WTC11 (cell line): ENCODE measurements at regions not wholly inside any gene's neighbourhood (a gene's known extent, or its start where the extent isn't known, plus 50 kb on each side); places are given as distances from the start of the nearest gene placed in this dataset.

Experiments
- ATAC-seq: fragments of 200-7000 bp; cut with Tn5 transposase; 2 replicates; pipeline ENCODE4 v1.10.0; 2021; ENCODE audit warnings: mild to moderate bottlenecking, moderate library complexity
- CTCF ChIA-PET: fragments of 300-600 bp; sonication (Branson Sonifier 250); formaldehyde crosslinking; loops from one replicate; lab custom pipeline; 2021; ENCODE audit warnings: antibody characterized with exemption; lab: Charles Lee
- POLR2A ChIA-PET: fragments of 350-600 bp; sonication (Branson Sonifier 250); formaldehyde crosslinking; loops from one replicate; lab custom pipeline; 2021; ENCODE audit warnings: antibody characterized with exemption; lab: Charles Lee
- DNase-seq: peaks from one replicate; pipeline ENCODE4 v3.0.0; 2021; ENCODE audit warnings: low spot score
- H3K27ac Mint-ChIP-seq: 2 replicates; pipeline ENCODE4 v1.8.0; 2021; ENCODE audit warnings: mixed read lengths
- H3K27me3 Mint-ChIP-seq: 2 replicates; pipeline ENCODE4 v1.8.0; 2021; ENCODE audit warnings: low read depth, mild to moderate bottlenecking, moderate library complexity, mixed read lengths
- H3K36me3 Mint-ChIP-seq: 2 replicates; pipeline ENCODE4 v1.8.0; 2021; ENCODE audit warnings: mixed read lengths
- H3K4me1 Mint-ChIP-seq: 2 replicates; pipeline ENCODE4 v1.8.0; 2022; ENCODE audit warnings: mixed read lengths
- H3K4me3 Mint-ChIP-seq: 2 replicates; pipeline ENCODE4 v1.8.0; 2021; ENCODE audit warnings: mild to moderate bottlenecking, moderate library complexity, mixed read lengths
- H3K9me3 Mint-ChIP-seq: 2 replicates; pipeline ENCODE4 v1.8.0; 2021; ENCODE audit warnings: mixed read lengths
- CBFB ChIP-seq: sonication (generic); formaldehyde crosslinking; IDR thresholded peaks from 2 replicates; pipeline ENCODE4 v1.8.1; 2022; ENCODE audit warnings: mild to moderate bottlenecking, low read depth, missing genetic modification reagents
- CTCF ChIP-seq: fragments of 200-600 bp; IDR thresholded peaks from 2 replicates; pipeline ENCODE4 v1.8.0; 2022; ENCODE audit warnings: antibody characterized with exemption
- EMX1 ChIP-seq: fragments of 250-450 bp; sonication (Bioruptor Pico); IDR thresholded peaks from 2 replicates; pipeline ENCODE4 v1.8.0; 2021; ENCODE audit warnings: mild to moderate bottlenecking
- FOXP1 ChIP-seq: sonication (generic); formaldehyde crosslinking; IDR thresholded peaks from 2 replicates; pipeline ENCODE4 v1.8.0; 2022; ENCODE audit warnings: missing genetic modification reagents, mild to moderate bottlenecking, moderate library complexity, borderline replicate concordance
- FOXP4 ChIP-seq: sonication (generic); formaldehyde crosslinking; IDR thresholded peaks from 2 replicates; pipeline ENCODE4 v1.8.0; 2022; ENCODE audit warnings: mild to moderate bottlenecking, missing genetic modification reagents
- MXD4 ChIP-seq: fragments of 250-450 bp; sonication (Bioruptor Pico); IDR thresholded peaks from 2 replicates; pipeline ENCODE4 v1.8.0; 2021; ENCODE audit warnings: mild to moderate bottlenecking, moderate library complexity, borderline replicate concordance
- NFE2L1 ChIP-seq: sonication (generic); formaldehyde crosslinking; IDR thresholded peaks from 2 replicates; pipeline ENCODE4 v1.8.1; 2023; ENCODE audit warnings: missing genetic modification reagents
- NR2C2 ChIP-seq: sonication (generic); formaldehyde crosslinking; IDR thresholded peaks from 2 replicates; pipeline ENCODE4 v1.8.0; 2022; ENCODE audit warnings: mild to moderate bottlenecking, missing genetic modification reagents
- PRDM15 ChIP-seq: sonication (generic); formaldehyde crosslinking; IDR thresholded peaks from 2 replicates; pipeline ENCODE4 v1.8.0; 2022; ENCODE audit warnings: missing genetic modification reagents
- TCF7 ChIP-seq: sonication (generic); formaldehyde crosslinking; IDR thresholded peaks from 2 replicates; pipeline ENCODE4 v1.8.0; 2022; ENCODE audit warnings: mild to moderate bottlenecking, low read depth, missing genetic modification reagents, moderate library complexity
- ZBTB43 ChIP-seq: sonication (generic); formaldehyde crosslinking; IDR thresholded peaks from 2 replicates; pipeline ENCODE4 v1.8.1; 2023; ENCODE audit warnings: mild to moderate bottlenecking, missing genetic modification reagents
- ZNF263 ChIP-seq: sonication (generic); formaldehyde crosslinking; IDR thresholded peaks from 2 replicates; pipeline ENCODE4 v1.8.1; 2022; ENCODE audit warnings: low read depth, mild to moderate bottlenecking, moderate library complexity, missing genetic modification reagents
- ZNF671 ChIP-seq: fragments of 250-450 bp; sonication (Bioruptor Pico); IDR thresholded peaks from 2 replicates; pipeline ENCODE4 v1.8.0; 2021; ENCODE audit warnings: mild to moderate bottlenecking
- ZSCAN18 ChIP-seq: fragments of 250-450 bp; sonication (Bioruptor Pico); IDR thresholded peaks from 2 replicates; pipeline ENCODE4 v2.1.2; 2022; ENCODE audit warnings: mild to moderate bottlenecking, moderate library complexity
- TF ChIP-seq, protein P1 (sequence below): sonication (generic); formaldehyde crosslinking; conservative IDR thresholded peaks from 2 replicates; pipeline ENCODE4 v1.8.1; 2022; ENCODE audit warnings: mild to moderate bottlenecking, missing genetic modification reagents
- TF ChIP-seq, protein P2 (sequence below): fragments of 250-450 bp; sonication (Bioruptor Pico); conservative IDR thresholded peaks from 2 replicates; pipeline ENCODE4 v1.9.0; 2021; ENCODE audit warnings: mild to moderate bottlenecking
- TF ChIP-seq, protein P3 (sequence below): sonication (generic); formaldehyde crosslinking; IDR thresholded peaks from 2 replicates; pipeline ENCODE4 v1.8.1; 2023; ENCODE audit warnings: mild to moderate bottlenecking, moderate library complexity, missing genetic modification reagents
- TF ChIP-seq, protein P4 (sequence below): sonication (generic); formaldehyde crosslinking; IDR thresholded peaks from 2 replicates; pipeline ENCODE4 v1.8.1; 2022; ENCODE audit warnings: low read depth, mild to moderate bottlenecking, moderate library complexity, missing genetic modification reagents, borderline replicate concordance

DNA sequence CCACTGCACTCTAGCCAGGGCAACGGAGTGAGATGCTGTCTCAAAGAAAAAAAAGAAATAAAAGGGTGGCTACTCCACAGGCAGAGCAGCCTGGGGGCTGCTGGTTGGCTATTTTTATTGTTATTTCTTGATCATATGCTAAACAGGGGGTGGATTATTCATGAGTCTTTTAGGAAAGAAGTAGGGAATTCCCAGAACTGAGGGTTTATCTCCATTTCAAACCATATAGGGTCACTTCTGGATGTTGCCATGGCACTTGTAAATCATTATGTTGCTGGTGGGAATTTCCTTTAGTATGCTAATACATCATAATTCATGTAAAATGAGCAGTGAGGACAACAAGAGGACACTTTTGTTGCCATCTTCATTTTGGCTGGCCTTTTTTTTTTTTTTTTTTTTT, 52.1 kb upstream of the GHITM start:
- H3K9me3 Mint-ChIP-seq, result peaks cover 12% of the 10 kb centered on the region
- H3K36me3 Mint-ChIP-seq, result no peaks in the 10 kb centered on the region
- no peak overlapping the region for H3K27ac Mint-ChIP-seq
- peaks cover 5% of the 10 kb centered on the region for H3K27me3 Mint-ChIP-seq
- peaks cover 6% of the 10 kb centered on the region for H3K4me1 Mint-ChIP-seq
- no peak for DNase-seq
- ATAC-seq, result no peak
- CTCF ChIA-PET, result no interaction called here
- TF ChIP-seq ZSCAN18 (CRISPR knock-in tag) (no peak), NR2C2 (CRISPR knock-in tag) (no peak), CTCF (no peak), NFE2L1 (CRISPR knock-in tag) (no peak), FOXP4 (CRISPR knock-in tag) (no peak), TCF7 (CRISPR knock-in tag) (no peak), ZNF671 (no peak), FOXP1 (no peak), ZBTB43 (CRISPR knock-in tag) (no peak), PRDM15 (no peak), CBFB (no peak), MXD4 (CRISPR knock-in tag) (no peak), ZNF263 (CRISPR knock-in tag) (no peak), EMX1 (CRISPR knock-in tag) (no peak)
- TF ChIP-seq, protein P1, sequence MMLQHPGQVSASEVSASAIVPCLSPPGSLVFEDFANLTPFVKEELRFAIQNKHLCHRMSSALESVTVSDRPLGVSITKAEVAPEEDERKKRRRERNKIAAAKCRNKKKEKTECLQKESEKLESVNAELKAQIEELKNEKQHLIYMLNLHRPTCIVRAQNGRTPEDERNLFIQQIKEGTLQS (CRISPR knock-in tag), result no peak
- TF ChIP-seq, protein P2, sequence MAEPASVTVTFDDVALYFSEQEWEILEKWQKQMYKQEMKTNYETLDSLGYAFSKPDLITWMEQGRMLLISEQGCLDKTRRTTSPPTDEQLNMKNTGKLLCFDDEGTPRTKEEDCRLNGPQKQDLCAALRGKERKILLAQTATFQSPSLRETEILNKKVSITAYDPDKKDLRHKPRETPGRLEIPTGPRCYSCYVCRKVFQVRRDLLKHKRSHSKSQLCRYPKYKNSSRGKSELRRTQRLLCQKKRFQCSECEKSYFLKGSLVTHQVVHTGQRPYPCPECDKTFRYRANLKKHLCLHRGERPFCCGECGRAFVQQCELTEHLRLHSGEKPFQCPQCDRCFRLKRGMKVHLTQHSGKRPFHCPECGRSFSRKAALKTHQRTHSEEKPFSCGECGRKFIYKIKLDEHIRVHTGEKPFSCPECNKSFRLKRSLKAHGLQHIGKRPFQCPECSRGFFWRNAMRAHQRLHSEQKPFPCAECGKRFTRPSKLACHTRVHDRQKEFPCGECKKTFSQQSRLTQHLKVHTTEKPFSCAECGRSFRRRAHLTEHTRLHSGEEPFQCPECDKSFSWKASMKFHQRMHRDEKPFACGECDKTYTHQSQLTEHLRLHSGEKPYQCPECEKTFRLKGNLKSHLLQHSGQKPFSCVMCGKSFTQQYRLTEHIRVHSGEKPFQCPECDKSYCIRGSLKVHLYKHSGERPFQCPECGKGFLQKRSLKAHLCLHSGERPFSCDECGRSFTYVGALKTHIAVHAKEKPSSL (CRISPR knock-in tag), result no peak
- TF ChIP-seq, protein P3, sequence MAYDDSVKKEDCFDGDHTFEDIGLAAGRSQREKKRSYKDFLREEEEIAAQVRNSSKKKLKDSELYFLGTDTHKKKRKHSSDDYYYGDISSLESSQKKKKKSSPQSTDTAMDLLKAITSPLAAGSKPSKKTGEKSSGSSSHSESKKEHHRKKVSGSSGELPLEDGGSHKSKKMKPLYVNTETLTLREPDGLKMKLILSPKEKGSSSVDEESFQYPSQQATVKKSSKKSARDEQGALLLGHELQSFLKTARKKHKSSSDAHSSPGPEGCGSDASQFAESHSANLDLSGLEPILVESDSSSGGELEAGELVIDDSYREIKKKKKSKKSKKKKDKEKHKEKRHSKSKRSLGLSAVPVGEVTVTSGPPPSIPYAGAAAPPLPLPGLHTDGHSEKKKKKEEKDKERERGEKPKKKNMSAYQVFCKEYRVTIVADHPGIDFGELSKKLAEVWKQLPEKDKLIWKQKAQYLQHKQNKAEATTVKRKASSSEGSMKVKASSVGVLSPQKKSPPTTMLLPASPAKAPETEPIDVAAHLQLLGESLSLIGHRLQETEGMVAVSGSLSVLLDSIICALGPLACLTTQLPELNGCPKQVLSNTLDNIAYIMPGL (CRISPR knock-in tag), result no peak
- TF ChIP-seq, protein P4, sequence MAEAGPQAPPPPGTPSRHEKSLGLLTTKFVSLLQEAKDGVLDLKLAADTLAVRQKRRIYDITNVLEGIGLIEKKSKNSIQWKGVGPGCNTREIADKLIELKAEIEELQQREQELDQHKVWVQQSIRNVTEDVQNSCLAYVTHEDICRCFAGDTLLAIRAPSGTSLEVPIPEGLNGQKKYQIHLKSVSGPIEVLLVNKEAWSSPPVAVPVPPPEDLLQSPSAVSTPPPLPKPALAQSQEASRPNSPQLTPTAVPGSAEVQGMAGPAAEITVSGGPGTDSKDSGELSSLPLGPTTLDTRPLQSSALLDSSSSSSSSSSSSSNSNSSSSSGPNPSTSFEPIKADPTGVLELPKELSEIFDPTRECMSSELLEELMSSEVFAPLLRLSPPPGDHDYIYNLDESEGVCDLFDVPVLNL, result no peak
- no peak overlapping the region for H3K4me3 Mint-ChIP-seq
- POLR2A ChIA-PET, result interaction anchor here (0.7 kb wide), 1 partner anchor 26 kb away, joined by 4 read pairs; no protein-coding TSS in a partner anchor
